ENCODE measurements at regions not wholly inside any gene's neighbourhood (a gene's known extent, or its start where the extent isn't known, plus 50 kb on each side); places are given as distances from the start of the nearest gene placed in this dataset.
"Not testable (repeated sequence)": the region's sequence is repeated elsewhere in the genome, so short reads cannot be mapped to it uniquely, and the experiment has no call there.

DNA sequence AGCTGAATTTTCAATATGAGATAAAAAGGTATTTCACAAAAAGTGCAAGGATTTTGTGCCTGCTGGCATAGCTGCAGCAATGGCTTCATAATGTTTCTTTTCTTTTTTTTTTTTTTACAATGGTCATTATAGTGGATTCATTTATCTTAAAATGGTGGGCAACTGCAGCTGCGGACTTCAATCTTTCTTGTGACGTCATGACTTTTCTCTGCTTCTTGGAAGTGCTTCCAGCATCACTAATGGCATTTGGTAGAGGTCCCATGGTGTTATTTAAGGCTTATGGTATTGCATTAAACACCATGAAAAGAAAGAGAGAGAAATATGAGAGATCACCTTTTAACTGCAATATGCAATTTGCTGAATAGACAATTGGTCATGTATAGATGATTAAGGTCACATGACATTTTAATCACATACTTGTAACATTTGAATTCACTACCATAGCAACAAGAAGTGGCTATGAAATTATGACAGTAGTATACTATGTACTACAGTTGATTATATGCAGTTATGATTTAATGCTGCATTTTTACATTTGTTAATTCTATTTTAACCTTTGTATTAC, 684.0 kb upstream of the AADAT start:
- no peak for DNase-seq

DNA sequence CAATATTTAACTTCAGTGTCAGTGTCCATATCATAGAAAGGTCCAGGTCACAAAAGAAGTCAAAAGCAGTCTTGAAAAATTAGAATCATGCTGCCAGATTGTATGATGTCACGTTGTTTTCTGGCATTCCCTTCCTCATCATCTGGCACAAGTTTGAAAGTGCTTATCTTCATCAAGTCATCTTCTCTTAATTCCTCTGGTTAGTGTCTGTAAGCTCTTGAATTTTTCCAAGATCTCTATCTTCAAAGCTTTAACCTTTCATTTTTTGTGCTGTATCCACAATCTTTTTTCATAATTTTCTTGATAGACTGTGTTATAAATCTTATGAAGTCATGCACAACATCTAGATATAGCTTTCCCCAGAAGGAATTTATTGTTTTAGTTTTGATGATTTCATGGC, 682.7 kb upstream of the AADAT start:
- no peak for DNase-seq

DNA sequence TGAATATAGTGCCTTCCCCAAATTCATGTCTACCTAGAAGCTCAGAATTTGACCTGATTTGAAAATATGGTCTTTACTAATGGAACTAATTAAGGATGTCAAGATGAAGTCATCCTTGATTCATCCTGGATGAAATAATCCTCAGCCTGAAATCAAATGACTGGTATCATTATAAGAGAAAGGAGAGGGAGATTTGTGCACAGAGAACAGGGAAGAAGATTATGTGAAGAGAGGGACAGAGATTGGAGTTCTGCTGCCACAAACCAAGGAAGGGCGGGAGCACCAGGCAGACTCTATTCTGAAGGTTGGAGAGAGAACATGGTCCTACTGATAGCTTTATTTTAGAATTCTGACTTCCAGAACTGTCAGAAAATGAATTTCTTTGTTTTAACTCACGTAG, 680.9 kb upstream of the AADAT start:
- DNase-seq: no peak

DNA sequence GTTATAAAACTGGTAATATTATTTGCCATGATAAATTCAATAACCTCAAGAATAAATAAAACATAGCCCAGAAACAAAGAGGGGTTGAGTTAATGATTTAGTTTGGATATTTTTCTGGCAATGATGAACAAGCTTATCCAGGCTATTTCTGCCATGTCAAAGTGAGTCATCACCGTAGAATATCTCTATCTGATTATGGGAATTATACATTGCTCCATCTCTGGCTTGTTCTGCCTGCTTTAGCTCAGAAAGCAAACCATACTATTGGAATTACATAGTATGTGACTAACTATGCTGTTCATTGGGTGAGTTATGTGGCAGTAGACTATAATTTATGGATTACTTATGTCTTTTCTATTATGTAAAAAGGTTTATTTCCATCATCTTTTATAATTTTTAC, 680.1 kb upstream of the AADAT start:
- DNase-seq: no peak

DNA sequence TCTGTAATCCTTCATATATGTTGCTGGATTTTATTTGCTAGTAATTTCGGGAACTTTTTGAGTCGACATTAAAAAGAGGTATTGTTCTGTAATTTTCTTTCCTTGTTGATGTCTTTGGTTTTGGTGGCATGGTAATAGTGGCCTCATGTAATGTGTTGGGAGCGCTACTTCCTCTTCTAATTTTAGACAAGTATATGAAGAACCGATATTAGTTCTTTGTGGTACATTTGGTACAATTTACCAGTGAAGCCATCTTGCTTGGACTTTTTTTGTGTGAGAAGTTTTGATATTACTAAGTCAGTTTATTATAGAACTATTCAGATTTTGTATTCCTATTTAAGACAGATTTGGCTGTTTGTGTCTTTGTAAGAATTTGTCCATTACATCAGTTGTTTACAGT, 669.2 kb upstream of the AADAT start:
- DNase-seq: no peak

DNA sequence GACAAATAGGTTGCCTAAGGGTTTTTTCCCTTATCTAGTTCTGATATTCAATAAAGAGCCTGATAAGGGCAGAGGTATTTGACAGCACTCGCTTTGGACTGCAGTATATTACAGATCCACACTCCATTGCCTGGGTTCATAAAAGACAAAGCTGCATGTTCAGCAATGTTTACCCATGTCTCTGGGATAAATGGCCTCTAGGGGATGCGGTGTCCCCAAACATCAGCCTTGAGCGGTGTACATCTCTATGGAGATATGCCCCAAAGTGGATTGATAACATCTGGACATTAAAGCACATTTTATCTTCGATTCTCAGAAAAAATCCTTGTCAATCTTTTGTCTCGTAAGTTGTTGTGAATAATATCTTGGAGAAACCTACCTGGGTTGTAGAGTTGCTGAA, 660.8 kb upstream of the AADAT start:
- no peak for DNase-seq

DNA sequence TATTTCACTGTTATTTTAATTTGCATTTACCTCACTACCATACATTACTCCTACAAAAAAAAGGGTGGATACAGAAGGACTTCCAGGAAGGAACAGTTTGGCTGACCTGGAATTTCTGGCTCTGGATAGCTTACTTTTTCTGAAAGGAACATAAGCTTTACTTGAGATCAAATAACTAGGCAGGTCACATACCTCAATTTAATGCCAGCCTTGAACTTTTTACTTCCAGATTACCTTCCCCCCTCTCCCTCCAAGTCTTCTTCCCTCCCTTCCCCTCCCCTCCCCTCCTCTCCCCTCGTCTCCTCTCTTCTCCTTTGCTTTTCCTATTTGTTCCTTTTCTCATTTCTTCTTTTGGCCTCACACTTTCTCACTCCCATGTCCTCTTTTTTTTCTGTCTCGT, 659.2 kb upstream of the AADAT start:
- no peak for DNase-seq

DNA sequence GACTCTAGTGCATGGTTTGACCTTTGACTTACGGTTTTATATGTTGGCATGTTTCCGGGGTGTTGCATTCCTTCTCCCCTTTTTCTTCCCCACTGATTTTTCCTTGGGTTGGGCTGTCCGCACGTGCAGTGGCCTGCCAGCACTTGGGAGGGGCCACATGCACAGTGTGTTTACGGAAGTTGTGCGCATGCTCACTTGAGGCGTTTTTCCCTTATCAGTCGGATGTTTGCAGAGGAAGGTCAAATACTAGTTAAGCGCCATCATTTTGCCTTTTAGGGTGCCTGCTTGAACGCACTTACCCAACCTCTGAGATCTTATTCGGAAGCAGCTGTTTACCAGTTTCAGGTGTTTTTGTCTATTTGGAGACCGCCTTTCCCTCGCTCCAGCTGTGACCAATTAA, 653.9 kb upstream of the AADAT start:
- DNase-seq: no peak

DNA sequence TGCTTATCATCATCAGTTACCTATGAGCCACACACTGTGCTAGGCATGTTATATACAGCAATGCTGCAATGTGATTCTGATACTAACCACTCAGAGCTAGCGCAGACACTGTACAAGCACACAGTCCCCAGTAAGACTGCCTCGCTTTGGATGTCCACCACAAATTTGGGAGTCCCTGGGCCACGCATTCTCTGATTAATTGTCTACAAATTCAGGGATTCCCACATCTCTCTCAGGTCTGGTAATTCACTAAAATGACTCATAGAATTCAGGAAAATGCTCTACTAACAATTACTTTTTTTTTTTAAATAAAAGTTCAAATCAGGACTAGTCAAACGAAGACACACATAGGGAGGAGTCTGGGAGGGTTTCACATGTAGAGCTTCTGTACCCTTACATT, 652.1 kb upstream of the AADAT start:
- DNase-seq: no peak

DNA sequence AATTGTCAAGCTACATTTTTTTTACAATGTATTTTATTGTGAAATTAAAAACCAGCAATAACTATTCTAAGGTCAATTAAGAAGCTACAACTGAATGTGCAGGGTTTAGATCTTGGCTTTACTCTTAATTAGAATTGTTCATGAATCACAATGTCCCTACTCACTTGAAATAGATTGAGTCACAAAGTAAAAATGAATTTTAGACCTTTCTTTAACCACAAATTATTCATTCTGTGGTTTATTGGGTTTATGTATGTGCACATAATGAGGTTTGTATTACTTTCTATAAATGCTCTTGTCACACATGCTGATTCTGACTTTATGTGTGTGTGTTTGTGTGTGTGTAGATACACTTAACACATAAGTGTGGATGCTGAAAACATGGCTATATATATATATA, 647.0 kb upstream of the AADAT start:
- no peak for DNase-seq

DNA sequence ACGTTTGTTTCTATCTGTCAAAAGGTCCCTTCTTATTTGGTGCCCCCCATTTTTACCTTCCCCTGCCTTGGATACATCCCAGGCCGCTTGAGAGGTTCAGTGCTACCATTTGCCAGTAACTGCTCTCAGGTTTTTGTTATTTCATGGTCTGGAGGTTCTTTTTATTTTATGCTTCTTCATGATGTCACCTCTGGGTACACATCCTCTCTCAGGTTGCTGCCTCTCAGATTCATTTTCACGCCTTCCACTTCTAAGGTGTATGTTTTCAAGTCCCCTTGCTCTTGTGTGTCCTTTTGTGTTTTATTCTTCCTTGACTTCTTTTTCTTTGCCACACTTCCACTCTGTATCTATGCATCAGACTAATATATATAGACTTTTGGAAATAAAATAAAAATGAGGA, 640.1 kb upstream of the AADAT start:
- DNase-seq: no peak

DNA sequence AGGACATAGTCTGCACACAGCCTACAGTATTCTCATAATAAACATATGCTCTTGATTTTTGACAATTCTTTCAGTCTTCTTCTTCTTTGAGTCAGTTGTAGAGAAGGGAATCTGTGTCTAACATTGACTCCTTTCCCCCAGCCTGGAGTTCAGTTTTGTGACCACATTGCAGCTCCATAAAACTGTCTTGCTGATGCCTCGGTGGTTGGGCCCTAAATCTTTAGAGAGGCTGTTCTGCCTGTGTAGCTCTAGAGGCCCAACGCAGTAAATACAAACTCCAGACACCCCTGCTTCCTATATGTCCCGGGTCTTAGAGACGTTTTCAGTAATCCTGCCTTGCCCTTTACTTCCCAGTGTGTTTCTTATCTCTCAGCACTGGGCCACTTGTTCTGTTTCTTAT, 639.5 kb upstream of the AADAT start:
- no peak for DNase-seq

DNA sequence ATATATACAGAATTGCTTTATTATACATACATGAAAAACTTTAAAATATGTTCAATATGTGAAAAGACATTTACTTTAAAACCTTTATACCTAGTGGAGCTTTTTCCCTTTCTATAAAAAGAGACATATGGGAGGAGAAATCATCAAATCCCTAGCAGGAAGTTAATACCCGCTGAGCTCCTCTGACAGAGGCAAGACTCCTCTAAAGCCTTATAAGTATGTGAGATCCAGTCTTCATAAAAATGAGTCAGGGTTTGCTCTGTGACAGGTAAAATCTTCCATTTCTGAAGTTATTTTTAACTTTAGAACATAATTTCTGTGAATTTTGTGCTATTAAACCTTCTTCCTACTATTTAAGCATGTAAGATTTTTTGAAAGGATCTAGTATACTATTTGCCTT, 634.4 kb upstream of the AADAT start:
- DNase-seq: no peak

DNA sequence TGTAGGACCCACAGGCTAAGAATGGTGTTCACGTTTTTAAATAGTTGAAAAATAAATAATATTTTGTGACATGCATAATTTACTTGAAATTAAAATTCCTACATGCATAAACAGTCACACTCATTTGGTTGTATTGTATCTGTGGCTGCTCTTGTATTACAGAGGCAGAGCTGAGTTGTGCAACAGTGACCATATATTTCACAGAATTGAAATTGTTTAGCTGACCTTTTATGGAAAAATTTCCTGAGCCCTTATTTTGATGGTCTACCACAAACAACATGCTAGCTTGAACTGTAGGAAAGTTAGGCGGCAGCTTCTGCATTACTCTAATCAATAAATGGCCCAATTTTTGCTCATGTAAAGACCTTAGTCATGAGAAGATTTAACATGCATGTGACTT, 633.4 kb upstream of the AADAT start:
- DNase-seq: no peak

DNA sequence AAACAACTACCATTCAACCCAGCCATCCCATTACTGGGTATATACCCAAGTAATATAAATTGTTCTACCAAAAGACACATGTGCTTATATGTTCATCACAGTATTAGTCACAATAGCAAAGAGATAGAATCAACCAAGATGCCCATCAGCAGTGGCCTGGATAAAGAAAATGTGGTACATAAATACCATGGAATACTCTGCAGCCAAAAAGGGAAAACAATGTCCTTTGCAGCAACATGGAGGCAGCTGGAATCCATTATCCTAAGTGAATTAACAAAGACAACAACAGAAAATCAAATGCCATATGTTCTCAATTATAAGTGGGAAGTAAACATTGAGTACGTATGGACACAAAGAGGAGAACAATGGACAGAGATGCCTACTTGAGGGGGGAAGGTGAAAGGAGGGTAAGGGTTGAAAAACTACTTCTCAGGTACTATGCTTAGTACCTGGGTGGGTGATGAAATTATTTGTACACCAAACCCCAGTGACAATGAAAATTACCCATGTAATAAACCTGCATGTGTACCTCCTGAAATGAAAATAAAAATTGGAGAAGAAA, 632.1 kb upstream of the AADAT start:
- DNase-seq: no peak

DNA sequence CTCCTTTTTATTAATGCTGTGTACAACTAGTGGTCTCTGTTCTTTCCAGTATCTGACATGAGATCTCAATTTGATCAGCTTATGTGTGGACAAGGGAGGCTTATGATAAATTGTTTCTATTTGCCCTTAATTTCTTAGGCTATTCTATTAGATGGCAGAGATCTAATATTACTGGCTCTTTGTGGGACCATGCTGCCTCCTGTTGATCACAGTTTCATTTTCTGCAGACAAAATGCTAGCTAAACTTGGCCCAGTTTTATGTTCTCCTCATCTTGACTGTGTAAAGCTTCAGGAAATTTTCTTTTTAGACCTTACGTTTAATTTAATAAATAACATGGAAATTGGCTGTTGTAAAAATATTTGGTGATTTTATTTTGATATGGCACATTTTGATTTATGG, 627.1 kb upstream of the AADAT start:
- DNase-seq: no peak

DNA sequence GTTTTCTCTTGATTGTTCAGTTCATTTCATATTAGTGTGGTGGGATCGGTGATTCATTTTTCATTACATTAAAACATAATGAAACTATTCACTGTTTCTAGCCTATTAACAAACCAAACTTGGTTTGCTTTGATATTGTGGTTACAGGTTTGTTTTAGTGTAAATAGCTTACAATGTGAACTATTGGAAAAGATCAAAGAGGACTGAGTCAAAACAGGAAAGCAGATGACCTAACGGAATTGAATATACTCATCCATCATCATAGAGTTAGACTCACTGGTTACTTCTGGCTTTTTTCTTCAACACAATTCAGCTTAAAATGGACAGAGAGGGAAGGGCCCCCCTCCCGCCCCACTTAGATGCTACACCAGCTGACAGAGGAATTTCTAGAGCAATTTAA, 616.2 kb upstream of the AADAT start:
- no peak for DNase-seq

DNA sequence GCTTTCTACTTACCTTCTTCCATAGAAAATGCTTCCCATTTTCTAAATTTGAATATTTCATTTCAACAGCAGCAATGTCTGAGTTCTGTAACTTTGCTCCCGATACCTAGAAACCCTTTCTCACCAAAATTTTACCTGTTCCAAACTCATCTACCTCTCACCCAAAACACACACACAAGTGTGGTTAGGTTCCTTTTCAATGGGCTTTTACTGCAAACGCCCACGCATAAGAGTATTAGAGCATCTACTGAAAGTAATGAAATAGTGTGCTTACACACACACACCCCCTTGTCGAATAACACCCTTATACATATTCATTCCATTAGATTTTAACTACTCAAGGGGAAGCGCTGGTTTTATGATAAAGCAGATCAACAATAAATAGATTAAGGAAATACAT, 610.3 kb upstream of the AADAT start:
- no peak for DNase-seq

DNA sequence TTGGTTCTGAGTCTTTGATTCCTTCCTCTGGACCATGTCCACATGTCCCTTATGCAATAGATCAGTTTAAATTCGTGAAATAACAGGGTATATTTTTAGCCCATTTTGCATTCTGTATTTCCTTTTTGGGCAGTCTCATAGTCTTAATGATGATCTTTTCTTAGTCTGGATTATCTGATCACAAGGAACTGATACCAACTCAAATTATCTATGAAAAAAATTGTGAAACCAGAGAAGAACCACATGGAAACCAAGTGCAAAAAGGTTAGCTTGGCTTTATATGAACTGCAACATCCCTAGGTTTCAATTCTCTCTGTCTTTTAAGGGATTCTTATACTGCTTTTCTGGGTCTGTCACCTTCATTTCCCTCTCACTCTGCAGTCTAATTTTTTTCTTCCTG, 608.6 kb upstream of the AADAT start:
- no peak for DNase-seq

DNA sequence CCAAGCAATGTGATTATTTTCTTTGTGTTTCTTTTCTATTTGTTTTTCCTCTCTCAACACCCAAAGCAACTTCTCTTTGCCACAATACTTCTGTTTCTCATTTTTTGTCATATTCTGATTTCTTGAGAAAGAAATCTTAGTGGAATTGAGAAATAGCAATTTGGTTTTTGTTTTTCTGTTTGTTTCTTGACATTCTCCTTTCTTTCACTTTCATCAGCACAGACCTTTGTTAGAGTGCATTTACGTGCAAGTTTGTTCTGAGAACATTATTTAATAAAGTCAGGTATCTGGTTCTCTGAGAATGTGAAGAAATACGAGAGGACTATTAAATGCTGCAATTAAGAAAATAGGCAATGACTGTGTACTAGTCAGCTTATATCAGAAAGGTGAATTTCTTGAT, 608.1 kb upstream of the AADAT start:
- DNase-seq: no peak

DNA sequence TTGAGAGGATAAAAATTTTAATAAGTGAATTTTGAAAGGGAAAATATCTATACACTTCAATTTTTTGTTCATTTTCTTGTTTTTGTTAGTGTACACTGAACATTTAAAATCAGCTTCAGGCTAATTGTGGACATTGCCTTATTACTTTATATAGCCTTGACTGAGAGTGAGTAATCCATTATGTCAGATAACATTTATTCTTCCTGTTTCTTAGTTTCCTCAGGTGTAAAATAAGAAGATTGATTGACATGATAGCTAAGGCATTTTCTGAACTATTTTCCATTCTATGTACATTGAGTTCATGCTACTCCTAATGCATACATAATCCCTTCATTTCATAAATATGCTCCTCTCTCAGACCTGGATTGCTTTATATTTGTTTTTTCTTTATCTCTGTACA, 607.3 kb upstream of the AADAT start:
- no peak for DNase-seq

DNA sequence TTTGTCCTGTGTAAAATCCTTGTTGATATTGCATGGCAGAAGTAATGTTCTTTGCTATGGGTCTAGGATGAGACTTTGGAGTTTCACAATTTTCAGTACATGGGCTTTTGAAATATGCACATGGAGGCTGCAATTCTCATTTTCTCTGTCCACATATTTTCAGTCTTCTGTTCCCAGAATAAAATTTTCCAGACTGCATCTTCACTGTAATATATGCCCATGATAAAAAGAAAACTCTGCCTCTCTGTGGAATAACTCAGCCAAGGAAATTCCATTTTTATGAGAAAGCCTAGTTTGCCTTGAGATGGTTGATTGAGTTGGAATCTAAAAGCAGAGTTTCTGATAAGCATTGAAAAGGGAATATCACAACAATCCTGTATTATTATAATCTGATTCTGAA, 601.4 kb upstream of the AADAT start:
- DNase-seq: no peak

DNA sequence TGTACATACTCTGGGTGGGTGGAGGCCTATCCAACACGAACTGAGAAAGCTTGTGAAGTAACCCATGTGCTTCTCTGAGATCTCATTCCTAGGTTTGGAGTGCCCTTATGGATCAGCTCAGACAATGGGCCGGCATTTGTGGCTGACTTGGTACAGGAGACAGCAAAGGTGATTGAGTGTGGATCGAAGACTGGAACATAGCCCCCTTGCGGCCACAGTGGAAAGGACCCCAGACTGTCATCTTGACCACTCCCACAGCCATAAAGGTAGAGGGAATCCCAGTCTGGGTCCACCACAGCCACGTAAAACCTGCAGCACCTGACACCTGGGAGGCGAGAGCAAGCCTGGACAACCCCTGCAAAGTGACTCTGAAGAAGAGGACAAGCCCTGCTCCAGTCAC, 598.0 kb upstream of the AADAT start:
- DNase-seq: no peak

DNA sequence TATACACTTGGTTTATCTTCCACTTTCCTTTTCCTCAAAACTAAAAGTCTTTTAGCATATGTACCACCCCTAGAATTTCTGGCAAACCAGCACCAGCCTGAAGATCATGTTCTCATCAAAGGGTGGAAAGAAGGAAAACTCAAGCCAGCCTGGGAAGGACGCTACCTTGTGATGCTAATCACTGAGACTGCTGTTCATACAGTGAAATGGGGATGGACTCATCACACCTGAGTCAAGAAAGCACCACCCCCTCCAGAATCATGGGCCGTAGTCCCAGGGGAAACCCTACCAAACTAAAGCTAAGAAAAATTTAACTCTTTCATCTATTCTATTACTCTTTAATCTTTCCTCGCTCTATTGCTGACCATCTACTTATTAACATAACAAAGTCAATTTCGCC, 595.9 kb upstream of the AADAT start:
- not testable (repeated sequence) for DNase-seq

DNA sequence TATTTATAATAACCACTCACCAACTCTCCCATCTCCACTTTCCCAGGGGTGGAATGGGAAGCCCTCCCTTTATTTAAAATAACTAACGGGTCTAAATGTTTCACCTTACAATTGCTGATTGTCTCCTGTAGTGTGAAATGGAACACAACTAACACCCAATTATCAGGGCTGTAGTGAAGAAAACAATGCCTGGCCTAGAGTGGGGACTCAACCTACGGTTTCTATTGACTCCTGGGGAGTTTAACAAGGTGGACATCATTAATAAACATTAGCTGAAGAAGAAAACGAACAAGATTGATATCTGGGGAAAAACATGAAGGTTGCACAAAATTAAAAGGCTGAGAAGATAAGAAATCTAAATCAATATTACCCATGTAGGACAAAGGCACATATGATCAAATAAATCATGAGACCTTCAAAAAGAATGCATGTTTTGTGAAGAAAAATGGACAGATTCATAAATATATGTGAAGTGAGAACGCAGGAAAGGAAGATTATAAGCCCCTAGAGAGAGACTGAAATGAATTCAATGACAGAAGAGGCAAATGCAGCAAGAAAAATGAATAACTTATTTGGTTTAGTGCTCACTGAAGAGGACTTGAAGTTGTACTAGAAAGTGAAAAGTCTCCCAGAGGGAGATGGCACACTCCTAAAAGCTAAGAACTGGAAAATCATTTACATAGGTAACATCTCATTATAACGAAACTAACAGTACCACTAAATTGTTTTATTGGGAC, 593.0 kb upstream of the AADAT start:
- no peak for DNase-seq

Measured in AML-193 (cell line).